ENCODE measurements at regions not wholly inside any gene's neighbourhood (a gene's known extent, or its start where the extent isn't known, plus 50 kb on each side); places are given as distances from the start of the nearest gene placed in this dataset.

DNA sequence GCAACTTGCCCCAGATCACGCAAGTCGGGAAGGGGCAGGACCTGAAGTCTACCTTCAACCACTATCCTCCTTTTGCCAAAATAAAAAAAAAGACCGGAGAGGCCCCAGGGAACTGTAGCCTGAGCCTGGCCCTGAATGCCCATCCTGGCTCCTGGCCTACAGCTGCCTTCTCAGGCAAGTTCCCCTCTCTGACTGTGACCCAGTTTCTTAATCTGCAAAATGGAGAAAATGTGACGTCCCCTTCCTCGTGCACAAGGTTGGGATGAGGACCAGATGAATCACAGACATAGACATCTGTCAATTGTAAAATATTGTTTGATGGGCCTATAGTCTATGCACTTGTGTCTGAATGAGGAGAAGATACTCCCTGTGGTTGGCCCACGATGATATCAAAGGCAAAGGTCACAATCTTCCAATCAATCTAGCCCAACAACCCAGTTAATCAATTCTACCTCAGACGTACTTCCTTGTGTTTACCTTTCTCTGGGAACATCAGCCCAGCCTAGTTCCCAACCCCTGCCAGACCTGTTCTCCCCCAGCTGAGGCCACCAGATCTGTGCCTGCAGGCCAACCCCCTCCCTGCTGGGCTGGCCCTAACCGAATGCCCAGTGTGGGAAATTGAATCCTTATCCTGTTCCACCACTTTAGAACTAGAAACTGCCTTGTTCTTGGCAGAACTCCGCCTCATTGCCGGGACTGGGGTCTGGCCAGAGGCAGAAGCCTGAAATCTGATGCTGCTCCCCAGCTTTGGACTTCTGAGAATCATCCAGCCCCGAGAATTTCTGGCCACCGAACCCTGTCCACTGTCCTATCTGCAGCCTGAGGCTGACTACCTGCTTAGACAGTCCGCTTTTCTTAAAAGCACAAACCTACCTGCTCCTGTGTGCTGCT is 101.8 kb upstream of the LIPC start:
- DNase-seq = peak; percentile 28

DNA sequence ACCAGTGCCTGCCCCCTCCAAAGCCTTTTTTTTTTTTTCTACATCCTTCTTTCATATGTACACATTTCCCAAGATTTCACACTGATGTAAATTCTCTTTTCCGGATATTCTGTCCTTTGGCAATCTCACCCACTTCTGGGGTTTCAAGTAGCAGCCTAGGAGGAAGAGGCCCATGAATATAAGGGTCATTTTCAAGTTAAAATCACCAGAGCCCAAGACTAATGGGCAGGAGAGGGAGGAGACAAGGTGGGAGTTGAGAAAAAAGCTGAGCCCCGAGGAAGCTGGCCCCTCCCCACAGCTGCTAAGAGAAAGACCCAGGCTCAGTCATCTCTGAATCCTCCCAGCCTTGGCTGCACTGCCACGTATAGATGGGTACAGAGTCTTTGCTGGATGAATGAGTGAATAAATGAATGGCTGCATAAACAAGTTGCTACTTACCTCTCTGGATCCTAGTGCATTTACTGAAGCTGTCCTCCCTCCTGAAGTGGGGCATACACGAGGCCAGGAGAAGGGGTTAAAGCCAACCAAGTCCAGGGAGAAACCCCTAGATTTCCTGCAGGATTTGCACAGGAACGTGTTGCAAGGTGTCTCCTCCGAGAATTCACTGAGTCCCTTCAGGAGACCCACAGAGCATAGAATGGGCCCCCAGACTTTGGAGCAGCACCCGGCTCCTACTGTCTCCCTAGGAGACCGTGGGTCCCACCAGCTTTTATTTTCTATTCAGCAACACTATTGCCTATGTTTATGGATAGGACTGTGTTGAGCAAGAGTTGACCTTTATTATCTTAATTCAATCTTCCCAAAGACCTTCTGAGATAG is 100.8 kb upstream of the LIPC start:
- DNase-seq = no peak

DNA sequence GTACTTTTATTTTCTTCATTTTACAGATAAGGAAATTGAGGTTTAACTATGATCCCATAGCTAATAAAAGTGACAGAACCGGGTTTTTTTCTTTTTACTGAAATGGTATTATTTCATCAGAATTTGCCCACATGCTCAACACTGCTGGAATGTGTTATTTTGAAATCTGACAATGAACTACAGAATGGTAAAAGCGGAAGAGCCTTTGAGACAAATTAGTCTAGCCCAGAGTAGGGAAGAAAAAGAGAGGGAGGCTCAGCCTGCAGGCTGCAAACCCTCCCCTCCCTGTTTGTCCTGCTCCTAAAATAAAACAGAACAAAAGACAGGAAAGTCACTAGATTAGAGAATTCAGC is 100.3 kb upstream of the LIPC start:
- no peak for DNase-seq

DNA sequence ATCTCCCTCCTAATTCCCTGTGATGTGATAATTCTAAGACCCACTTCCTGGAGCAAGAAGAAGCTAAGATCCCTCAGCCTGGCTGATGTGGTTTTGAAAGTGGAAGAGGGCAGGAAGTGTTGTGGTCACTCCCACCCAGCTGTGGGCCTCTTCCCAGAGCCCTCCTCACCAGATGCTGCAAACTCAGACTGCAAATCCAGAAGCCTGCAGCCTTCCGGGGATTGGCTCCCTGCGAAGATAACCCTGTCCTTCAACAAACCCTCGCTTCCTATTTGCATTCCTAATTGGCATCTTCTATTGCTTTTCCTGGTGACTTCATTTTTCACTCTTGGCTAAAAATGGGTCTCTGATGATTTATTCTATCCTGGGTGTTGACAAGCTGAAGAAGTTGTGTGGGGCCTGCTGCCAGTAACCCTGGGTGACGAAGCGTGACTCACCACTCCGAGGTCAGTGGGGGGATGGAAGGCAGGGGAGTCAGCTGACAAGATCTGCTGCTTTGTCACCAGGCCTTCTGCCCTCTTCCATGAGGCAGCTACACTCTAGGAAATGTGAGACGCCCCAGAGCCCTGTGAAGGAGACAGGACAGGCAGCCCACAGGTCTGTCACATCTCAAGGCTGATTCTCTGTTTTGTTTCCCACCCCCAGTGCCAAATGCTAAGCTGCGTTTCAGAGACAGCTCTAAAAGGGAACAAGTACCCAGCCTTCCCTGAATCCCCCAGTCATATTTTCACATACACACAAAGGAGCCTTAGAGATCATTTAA is 99.7 kb upstream of the LIPC start:
- DNase-seq = peak; percentile 89

DNA sequence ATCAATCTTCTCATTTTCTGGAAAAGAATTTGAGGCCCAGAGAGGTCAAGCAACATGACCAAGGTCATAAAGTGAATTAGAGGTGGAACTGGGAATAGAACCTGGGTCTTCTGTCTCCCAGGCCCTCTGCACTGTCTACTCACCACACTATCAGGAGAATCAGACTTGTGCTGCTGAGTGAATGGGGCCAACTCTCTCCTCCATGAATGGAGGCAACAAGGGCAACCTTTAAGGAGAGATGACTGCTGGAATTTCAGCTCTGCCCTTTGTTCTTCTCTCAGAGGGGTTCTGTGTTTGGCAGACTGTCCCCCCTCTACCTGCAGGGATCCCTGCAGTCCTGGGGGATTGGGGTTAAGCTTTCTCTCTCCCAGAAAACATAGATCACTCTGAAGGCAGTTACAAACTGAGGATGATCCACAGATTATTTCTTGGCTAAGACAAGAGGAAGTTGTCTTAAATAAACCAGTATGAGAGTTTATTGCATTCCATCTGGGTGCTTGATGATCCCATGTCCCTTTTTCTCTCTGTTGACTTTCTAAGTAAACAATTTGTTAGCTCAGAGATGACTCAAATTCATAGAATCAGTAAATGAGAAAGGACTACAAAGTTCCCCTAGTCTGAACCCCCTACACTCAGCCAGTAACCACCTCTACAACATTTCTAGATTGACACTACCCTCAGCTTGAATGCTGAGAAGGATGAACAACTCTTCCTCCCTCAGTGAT is 99.0 kb upstream of the LIPC start:
- DNase-seq = peak; percentile 39

DNA sequence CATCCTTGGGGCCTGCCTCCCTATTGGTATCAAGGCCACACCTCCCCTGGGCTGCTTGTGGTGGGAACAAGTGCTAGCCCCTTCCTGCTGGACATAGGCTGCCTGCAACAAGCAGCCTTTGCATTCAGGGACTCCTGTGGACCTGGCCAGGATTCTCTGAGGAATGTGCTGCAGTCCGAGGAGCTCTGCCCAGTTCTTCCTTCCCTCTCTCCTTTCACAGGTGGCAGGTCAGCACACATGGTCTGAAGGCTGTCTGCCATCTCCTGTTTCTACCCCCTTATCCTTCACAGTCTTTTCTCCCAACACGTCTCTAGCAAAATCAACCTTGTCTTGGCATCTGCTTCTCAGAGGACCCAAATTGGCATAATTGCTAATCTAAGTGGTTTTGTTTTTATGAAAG is 97.0 kb upstream of the LIPC start:
- no peak for DNase-seq

DNA sequence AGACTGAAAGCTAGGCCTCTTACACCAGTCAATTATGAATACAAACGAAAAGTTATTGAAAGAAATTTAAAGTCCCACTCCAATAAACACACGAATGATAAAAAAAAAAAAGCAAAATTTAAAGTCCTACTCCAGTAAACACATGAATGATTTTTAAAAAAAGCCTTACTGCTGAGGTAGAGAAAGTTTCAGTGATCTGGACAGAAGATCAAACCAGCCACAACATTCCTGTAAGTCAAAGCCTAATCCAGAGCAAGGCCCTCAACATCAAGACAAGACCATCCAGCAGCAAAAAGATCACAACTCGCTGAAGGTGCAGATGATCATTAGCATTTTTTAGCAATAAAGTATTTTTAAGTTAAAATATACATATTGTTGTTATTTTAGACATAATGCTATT is 95.6 kb upstream of the LIPC start:
- no peak for DNase-seq

DNA sequence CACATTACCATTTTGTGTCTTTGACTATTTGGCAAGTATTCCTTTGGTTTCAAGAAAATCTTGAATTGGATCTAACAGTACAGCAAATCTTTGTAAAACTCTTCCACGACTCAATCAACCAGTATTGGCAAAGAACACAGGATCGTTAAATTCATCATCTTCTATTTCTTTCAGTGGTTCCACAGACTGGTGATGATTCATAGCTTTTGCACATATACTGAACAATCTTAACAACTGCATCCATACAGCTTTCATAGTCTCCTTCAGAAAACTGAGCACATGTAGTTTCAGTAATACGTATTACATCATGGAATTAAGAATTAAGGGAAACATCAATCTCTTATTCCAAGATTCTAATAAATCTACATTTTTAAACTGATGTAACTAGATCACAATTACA is 91.6 kb upstream of the LIPC start:
- no peak for DNase-seq

DNA sequence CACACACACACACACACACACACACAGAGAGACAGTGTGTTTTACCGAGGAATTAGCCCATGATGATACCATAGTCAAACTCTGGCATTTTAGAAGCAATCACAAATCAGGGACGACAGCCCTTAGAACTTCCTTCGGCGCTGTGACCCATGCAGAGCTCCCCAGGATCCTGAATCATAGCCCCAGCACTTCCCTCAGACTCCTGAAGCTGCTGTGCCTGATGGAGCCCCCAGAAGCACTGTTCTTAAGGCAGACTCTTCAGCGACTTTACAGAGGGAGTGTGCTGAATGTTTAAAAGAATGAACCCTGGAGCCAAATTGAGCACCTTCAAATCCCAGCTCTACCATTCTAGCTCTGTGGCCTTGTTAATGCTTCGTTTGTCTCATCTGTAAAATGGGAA is 89.3 kb upstream of the LIPC start:
- DNase-seq = no peak

DNA sequence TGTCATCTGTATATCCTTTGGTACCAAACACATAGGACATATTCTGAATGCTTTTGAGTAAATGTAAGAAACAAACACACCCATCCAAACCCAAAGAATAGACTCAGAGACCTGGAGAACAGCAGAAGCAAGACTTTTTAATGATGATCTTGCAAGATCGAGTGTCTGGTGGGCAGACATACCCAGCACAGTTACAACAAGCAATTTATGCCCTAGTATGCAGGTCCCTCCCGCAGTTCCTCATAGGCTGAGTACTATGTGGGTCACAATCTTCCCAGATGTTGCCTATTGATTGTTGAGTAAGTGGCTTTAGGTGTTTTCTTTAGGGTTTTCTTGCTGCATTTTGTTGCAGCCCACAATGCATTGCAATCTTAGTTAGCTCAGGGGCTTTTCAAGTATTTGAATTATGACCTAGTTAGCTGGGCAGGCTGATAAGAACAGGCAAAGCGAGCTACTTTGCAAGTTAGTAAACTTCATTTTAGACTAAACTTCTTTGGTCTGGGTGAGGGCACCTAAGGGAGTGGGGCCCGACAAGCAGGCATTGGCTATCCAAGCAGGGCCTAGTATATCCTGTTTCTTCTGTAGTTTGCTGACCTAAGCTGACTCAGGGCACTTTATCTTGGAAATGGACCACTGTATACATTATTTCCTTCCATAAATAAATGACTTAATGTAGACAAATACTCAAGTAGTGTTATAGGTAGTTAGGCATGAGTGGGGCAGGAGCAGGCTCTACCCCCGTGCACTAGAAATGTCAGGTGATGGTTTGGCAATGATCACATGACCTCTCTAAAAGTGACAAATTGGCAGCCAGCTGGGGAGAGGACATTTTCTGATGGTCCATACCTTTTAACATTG is 87.3 kb upstream of the LIPC start:
- DNase-seq = no peak

DNA sequence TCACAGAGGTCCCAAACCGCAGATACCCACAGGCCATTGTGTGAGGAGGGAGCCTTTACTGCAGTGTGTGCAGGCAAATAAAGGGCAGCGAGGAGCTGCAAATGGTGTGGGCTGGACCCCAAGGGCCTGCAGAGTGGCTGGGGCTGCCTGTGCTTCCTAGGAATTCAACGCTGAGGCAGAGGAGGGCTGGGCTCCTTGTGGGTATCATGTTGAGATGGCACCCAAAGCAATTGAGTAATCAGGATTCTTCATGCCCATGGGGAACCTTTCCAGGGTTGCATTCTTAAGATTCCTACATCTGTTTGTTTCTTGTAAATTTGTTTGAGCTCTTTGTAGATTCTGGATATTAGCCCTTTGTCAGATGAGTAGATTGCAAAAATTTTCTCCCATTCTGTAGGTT is 85.4 kb upstream of the LIPC start:
- DNase-seq = no peak

DNA sequence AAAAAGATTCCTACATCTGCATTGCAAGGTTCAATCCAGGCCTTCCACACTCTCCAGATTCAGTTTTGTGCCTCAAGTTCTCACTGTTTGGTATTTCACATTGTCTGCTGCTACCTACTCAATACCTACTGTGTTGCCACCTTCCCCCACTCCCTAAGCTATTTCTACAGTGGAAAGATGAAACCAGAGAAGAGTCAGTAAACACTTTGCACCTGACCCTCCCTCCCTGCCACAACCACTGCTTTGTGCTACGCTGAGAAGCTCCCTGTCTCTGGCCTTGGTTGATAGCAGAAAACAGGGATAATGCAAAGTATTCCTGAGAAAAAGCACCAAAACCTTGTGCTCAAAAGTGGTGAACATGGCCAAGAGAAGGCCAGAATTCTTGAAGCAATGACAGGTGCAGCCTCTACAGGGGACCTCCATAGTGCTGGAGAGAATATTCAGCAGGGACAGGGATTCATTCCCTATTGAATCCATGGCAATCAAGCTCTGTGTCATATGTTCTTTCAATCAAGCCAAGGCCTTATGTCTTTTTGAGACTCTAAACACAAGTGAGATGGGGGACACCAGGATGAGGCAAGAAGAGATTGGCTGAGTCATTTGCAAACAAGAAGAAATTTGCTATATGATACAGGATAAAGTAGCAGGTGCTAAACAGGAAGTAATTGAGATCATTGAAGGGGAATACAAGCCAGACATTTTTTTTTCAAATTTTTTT is 83.5 kb upstream of the LIPC start:
- DNase-seq = peak; percentile 78

DNA sequence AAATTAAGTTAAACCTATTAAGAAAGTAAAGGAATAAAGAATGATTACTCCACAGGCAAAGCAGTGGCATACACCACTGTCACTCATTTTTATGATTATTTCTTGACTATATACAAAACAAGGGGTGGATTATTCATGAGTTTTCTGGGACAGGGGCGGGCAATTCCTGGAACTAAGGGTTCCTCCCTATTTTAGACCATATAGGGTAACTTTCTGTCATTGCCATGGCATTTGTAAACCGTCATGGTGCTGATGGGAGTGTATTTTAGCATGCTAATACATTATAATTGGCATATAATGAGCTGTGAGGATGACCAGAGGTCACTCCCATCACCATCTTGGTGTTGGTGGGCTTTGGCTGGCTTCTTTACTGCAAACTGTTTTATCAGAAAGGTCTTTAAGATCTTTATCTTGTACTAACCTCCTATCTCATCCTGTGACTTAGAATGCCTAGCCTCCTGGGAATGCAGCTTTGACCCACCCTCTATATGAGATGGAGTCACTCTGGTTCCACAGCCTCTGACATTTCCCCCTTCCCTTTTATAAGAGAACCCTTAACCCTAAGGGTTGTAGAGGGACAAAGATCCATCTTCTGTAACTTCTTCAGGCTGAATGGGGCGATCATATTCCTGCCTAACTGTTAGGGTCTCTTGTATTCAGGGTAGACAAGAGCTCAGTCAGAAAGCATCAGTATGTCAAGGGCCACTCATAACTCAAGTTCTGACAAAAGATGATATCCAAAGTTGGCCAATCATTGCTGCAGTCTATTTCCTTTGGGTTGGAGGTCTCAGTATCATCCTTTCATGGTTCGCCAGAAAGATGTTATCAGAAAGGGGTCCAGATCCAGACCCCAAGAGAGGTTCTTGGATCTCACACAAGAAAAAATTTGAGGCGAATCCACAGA is 79.5 kb upstream of the LIPC start:
- DNase-seq = no peak

DNA sequence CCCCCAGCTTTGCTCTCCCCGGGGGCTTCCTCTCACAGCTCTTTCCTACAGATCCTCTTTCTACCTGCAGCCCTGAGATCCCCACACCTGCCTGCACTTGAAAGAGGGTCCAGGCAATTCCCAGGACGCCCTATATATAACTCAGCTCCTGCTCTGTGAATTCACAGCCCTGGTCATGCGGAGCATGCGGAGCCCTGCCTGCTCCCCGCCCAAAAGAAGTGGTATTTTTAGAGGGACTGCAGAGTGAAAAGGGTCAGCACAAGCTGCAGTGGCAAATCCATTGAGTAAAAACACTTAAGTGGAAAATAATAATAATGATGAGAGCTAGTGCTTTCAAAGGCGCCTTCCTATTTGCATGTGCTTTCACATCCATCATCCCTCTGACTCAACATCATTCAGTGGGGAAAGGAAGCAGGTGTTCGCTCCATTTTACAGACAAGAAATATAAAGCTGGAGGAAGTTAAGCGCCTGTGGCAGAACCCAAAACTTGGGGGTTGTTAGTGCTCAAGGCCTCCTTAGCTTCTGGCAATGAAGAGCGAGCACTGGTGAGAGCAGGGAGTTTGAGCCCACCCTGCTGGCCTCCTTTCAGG is 76.3 kb upstream of the LIPC start:
- no peak for DNase-seq

DNA sequence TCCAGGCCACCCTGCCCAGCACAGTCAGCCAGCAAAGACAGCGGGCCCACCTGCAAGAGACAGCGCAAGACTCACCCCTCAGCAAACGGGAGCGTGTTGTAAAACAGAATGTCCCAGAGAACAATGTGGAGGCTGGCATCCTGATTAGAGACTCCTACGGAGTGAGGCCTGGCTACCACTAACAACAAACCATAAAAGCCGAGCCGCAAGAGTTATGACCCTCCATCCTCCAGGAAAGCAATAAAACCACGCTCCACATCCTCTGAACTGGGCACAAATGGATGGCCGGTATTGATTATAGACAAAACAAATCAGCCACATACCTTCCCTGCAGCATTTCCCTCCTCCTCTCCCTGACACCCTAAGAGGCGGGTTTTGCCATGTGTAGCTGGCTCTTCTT is 75.8 kb upstream of the LIPC start:
- no peak for DNase-seq

DNA sequence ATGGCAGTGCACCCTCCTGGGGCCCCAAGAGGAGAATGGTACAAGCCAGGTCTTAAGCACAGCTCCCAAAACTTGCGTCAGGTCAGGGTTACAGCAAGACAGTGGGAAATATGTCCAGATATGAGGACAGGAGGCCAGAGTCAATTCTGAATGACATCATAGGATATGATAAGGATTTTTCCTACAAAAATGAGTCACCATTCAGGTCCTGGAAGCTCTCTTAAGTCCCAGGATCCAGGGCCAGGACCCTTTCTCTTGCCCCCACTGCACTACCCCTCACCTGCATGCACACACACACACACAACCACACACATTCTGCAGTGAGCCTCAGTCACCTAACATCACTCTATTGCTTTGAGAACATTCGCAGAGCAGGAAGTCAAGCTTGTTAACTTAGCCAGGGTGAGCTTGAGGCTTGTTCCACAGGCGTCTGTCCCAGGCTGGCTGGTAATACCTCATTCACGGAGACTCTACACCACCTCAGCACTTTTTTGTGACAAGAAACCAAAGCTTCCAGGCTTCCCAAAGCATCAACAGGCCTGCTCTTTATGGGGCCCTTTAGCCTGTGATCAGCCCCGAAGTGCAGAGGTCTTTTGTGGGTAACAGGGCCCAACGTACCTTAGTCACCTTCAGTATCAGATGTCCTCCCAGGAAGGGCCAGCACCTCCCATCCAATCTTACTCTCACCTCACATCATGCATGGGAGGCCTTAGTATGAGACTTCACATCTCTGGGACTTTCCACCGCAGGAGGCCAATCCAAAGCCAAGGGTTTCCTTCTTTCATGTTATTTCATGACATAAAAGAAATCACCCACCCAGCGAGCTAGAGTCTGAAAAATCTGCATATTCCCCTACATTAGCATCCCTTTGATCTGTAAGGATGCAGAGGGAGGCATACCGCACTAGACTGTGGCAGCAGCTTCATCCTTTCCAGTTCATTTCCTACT is 74.0 kb upstream of the LIPC start:
- no peak for DNase-seq

DNA sequence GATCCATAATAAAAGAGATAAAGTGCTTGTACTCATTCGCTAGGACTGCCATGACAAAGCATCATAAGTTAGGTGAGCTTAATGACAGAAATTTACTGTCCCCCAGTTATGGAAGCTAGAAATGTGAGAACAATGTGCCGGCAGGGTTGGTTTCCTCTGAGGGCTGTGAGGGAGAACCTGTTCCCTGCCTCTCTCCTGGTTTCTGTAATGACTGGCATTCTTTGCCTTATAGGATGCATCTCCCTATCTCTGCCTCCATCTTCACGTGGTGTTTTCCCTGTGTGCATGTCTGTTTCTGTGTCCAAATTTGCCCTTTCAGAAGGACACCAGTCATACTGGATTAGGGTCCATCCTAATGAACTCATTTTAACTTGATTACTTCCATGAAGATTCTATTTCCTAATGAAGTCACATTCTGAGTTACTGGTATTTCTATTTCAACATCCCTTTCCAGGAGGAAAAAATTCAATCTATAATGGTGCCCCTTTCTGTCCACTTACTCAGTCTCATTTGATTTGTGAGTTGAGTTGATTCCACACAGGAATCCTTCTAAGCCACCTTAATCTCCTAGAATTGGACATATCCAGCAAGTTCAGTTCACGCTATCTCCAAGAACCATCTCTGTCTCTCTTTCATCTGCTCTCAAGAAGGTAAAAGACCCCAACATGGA is 71.2 kb upstream of the LIPC start:
- DNase-seq = no peak

DNA sequence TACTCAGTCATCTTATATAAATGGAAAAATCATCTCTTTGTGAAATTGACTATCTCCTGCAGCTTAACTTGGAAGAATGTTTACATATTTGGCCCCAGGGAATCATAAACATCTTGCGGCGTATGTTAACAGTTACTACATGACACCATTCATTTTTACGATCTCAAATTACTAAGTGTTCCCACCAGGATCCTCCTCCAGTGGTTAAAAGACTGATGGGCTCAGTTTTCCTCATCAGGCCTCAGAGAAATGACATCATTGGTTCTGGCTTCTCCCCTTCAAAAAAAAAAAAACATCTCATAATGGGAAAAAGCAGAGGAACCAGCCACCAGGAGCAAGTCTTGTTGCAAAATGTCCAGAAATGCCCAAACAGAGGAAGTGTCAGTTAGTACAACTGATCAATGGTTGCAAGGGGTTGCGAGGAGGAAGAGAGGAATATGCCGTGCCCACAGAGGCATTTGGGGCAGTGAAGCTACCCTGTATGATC is 70.5 kb upstream of the LIPC start:
- DNase-seq = peak; percentile 12

All from NCI-H2029 (cell line).